Nephron (organoid): ENCODE measurements at regions not wholly inside any gene's neighbourhood (a gene's known extent, or its start where the extent isn't known, plus 50 kb on each side); places are given as distances from the start of the nearest gene placed in this dataset.
"Not testable (repeated sequence)": the region's sequence is repeated elsewhere in the genome, so short reads cannot be mapped to it uniquely, and the experiment has no call there.

Experiments used
- H3K27ac Mint-ChIP-seq, 3 experiments: 2 replicates each; pipeline ENCODE4 v1.8.0; 2020; ENCODE audit warnings: mixed read lengths in 3 of 3, mild to moderate bottlenecking in 2 of 3, moderate library complexity in 1 of 3
- H3K27me3 Mint-ChIP-seq: 2 replicates; pipeline ENCODE4 v1.8.0; 2021; ENCODE audit warnings: low read depth, mild to moderate bottlenecking, moderate library complexity, mixed read lengths
- H3K36me3 Mint-ChIP-seq: 2 replicates; pipeline ENCODE4 v1.8.0; 2020; ENCODE audit warnings: low read depth, mixed read lengths
- H3K4me1 Mint-ChIP-seq: 2 replicates; pipeline ENCODE4 v1.8.0; 2020; ENCODE audit warnings: mixed read lengths
- H3K4me3 Mint-ChIP-seq, 3 experiments: 2 replicates each; pipeline ENCODE4 v1.8.0; 2020; ENCODE audit warnings: mild to moderate bottlenecking in 3 of 3, mixed read lengths in 3 of 3, moderate library complexity in 2 of 3
- H3K9me3 Mint-ChIP-seq: 2 replicates; pipeline ENCODE4 v1.8.0; 2020; ENCODE audit warnings: mixed read lengths
- TF ChIP-seq, protein P1 (sequence below), 3 experiments: fragments of 200-600 bp; sonication (generic); IDR thresholded peaks; one replicate each; pipeline ENCODE4 v1.5.0; 2021; ENCODE audit warnings: antibody characterized with exemption in 3 of 3; ENCODE audit not compliant: unreplicated experiment in 3 of 3

DNA sequence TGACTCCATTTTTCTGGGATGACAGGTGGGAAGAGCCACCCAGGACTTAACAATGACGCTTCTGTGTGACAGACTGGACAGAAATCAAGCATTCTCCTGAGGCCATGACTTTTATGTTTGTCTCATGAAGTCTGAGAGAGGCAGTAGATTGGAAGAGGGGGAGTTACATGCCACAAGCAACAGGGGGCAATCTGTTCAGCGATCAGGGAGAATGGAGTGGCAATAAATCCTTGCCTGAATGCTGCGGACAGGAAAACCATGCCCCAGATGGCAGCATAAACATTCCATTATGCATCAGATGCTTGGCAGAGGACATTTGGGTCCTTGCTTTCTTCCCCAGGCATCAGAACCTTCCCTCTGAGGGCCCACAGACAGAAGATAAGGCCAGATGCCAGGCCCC, 312.4 kb upstream of the DIPK2B start:
- peaks cover 49% of the 10 kb centered on the region for H3K4me1 Mint-ChIP-seq
- H3K27ac Mint-ChIP-seq = peak overlapping the region in 2 of 3 experiments; percentile 2 to 22
- no peaks in the 10 kb centered on the region for H3K27me3 Mint-ChIP-seq
- no peaks in the 10 kb centered on the region for H3K36me3 Mint-ChIP-seq
- H3K4me3 Mint-ChIP-seq = no peak overlapping the region
- no peaks in the 10 kb centered on the region for H3K9me3 Mint-ChIP-seq
- TF ChIP-seq, protein P1, sequence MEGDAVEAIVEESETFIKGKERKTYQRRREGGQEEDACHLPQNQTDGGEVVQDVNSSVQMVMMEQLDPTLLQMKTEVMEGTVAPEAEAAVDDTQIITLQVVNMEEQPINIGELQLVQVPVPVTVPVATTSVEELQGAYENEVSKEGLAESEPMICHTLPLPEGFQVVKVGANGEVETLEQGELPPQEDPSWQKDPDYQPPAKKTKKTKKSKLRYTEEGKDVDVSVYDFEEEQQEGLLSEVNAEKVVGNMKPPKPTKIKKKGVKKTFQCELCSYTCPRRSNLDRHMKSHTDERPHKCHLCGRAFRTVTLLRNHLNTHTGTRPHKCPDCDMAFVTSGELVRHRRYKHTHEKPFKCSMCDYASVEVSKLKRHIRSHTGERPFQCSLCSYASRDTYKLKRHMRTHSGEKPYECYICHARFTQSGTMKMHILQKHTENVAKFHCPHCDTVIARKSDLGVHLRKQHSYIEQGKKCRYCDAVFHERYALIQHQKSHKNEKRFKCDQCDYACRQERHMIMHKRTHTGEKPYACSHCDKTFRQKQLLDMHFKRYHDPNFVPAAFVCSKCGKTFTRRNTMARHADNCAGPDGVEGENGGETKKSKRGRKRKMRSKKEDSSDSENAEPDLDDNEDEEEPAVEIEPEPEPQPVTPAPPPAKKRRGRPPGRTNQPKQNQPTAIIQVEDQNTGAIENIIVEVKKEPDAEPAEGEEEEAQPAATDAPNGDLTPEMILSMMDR (IDR thresholded peaks at IDR 0.05; ENCODE audit: unreplicated experiment in 3 of 3) = no peak

DNA sequence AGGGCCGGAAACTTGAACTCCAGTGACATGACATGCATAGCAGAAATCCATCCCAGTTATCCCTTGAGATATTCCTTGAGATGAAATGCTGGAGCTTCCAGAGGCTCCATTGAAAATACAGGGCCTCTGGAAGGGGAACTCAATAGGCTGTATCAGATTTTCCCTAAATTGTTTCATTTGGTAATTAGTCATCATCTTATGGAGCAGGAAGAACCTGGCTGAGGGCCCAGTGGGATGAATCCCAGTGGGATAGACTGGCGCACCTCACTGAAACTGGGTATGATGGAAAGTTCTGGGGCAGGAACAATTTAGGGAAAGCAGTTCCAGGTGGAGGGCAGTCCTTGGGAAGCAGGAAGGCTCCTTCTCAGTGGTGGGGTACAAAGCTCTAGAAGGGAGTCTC, 307.8 kb upstream of the DIPK2B start:
- no peak overlapping the region for H3K4me3 Mint-ChIP-seq
- no peaks in the 10 kb centered on the region for H3K27me3 Mint-ChIP-seq
- peaks cover 52% of the 10 kb centered on the region for H3K4me1 Mint-ChIP-seq
- TF ChIP-seq, protein P1 (IDR thresholded peaks at IDR 0.05; ENCODE audit: unreplicated experiment in 3 of 3) = no peak
- no peaks in the 10 kb centered on the region for H3K36me3 Mint-ChIP-seq
- peaks cover 12% of the 10 kb centered on the region for H3K9me3 Mint-ChIP-seq
- H3K27ac Mint-ChIP-seq = peak overlapping the region; percentile 58 to 98 (median 90)

DNA sequence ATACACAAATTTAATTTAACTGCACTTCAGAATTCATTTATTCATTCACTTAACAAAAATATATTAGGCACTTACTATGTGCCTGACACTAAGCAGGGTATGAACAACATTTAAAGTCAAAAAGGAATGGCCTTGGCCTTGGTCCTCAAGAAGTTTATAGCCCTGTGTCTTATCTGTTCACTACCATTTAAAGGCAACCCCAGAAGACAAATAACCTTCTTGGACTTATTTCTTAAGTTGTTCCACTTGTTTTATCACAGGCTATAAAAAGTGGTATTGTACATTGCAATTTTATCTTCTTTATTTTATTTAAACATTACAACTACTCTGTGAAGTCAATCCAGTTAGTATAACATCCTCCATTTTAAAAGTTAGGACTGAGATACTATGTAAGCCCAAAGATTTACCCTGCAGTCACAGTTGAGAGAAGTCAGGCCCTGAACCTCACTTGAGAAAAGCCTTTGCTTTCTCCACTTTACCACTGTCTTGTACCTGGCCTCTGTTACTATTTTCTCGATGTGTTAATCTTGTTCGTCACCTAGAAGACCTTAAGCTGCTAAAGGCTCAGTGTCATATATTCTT, 305.6 kb upstream of the DIPK2B start:
- H3K9me3 Mint-ChIP-seq = peaks cover 14% of the 10 kb centered on the region
- no peaks in the 10 kb centered on the region for H3K36me3 Mint-ChIP-seq
- TF ChIP-seq, protein P1 (IDR thresholded peaks at IDR 0.05; ENCODE audit: unreplicated experiment in 3 of 3) = no peak
- no peak overlapping the region for H3K4me3 Mint-ChIP-seq
- peaks cover 52% of the 10 kb centered on the region for H3K4me1 Mint-ChIP-seq
- H3K27ac Mint-ChIP-seq = peak overlapping the region; percentile 90 to 98 (median 96)
- no peaks in the 10 kb centered on the region for H3K27me3 Mint-ChIP-seq

GRCh38 chrX:45505214-45505613, 304.5 kb upstream of the DIPK2B start:
- H3K27ac Mint-ChIP-seq = peak overlapping the region; percentile 90 to 98 (median 96)
- H3K4me3 Mint-ChIP-seq = no peak overlapping the region
- H3K36me3 Mint-ChIP-seq = no peaks in the 10 kb centered on the region
- peaks cover 43% of the 10 kb centered on the region for H3K4me1 Mint-ChIP-seq
- no peaks in the 10 kb centered on the region for H3K27me3 Mint-ChIP-seq
- peaks cover 14% of the 10 kb centered on the region for H3K9me3 Mint-ChIP-seq
- TF ChIP-seq, protein P1 (IDR thresholded peaks at IDR 0.05; ENCODE audit: unreplicated experiment in 3 of 3) = no peak

GRCh38 chrX:45503787-45504362, 303.2 kb upstream of the DIPK2B start:
- Mint-ChIP-seq H3K4me1 (peaks cover 36% of the 10 kb centered on the region), H3K9me3 (peaks cover 21% of the 10 kb centered on the region)
- H3K4me3 Mint-ChIP-seq, H3K27me3 Mint-ChIP-seq, H3K36me3 Mint-ChIP-seq, H3K27ac Mint-ChIP-seq: not testable (repeated sequence)

DNA sequence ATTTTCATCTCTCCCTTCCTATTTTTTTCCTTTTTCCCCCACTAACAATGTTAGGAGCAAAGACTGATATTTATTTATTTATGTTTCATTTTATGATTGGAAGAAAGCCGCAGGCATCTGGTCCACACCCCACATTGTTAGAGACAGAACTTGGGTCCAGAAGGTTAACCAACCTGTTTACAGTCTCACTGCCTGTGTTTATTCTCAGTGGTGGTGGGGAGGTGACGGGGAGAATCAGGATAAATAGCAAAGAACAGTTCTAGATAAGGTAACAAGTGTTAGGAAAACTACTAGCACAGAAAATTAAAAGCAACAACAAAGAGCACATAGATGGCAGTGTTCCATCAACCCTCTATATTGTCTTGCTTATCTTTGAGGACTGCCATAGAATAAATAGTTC, 301.7 kb upstream of the DIPK2B start:
- H3K4me1 Mint-ChIP-seq = peaks cover 24% of the 10 kb centered on the region
- H3K9me3 Mint-ChIP-seq = peaks cover 30% of the 10 kb centered on the region
- H3K36me3 Mint-ChIP-seq = no peaks in the 10 kb centered on the region
- no peak overlapping the region for H3K27ac Mint-ChIP-seq
- TF ChIP-seq, protein P1 (IDR thresholded peaks at IDR 0.05; ENCODE audit: unreplicated experiment in 3 of 3) = no peak
- H3K27me3 Mint-ChIP-seq = no peaks in the 10 kb centered on the region
- no peak overlapping the region for H3K4me3 Mint-ChIP-seq
